Naive thymus-derived CD8-positive, alpha-beta T cell (primary cell): ENCODE measurements at regions not wholly inside any gene's neighbourhood (a gene's known extent, or its start where the extent isn't known, plus 50 kb on each side); places are given as distances from the start of the nearest gene placed in this dataset.

ENCODE experiments used
- ATAC-seq, 2 donors: fragments of 150-1000 bp; cut with Tn5 transposase in 1 of 2; sonication (Bioruptor Pico), chemical (Tn5 transposase) in 1 of 2; 1 replicate in 1 of 2; 2 replicates in 1 of 2; pipeline ENCODE4 v1.10.0; 2021; ENCODE audit warnings: mild to moderate bottlenecking in 2 of 2, moderate library complexity in 2 of 2
- POLR2A ChIA-PET: fragments of 350-600 bp; sonication (Branson Sonifier 250); formaldehyde crosslinking; loops from one replicate; lab custom pipeline; 2021; ENCODE audit warnings: antibody characterized with exemption; lab: Charles Lee
- DNase-seq, 10 donors: peaks; one replicate each; pipeline versions ENCODE4 v3.0.0 to v3.0.0-alpha.2; 2020 to 2022
- H3K27ac Mint-ChIP-seq, 10 donors: one replicate each; pipeline ENCODE4 v1.8.0; 2020 to 2022; ENCODE audit warnings: mild to moderate bottlenecking in 10 of 10, mixed read lengths in 10 of 10, moderate library complexity in 4 of 10, inconsistent platforms in 1 of 10
- H3K27me3 Mint-ChIP-seq, 5 donors: one replicate each; pipeline ENCODE4 v1.8.0; 2021 to 2022; ENCODE audit warnings: mixed read lengths in 5 of 5
- H3K36me3 Mint-ChIP-seq, 3 donors: one replicate each; pipeline ENCODE4 v1.8.0; 2020 to 2022; ENCODE audit warnings: mixed read lengths in 3 of 3, mild to moderate bottlenecking in 2 of 3, inconsistent platforms in 1 of 3
- H3K4me1 Mint-ChIP-seq, 4 donors: one replicate each; pipeline ENCODE4 v1.8.0; 2021 to 2022; ENCODE audit warnings: mixed read lengths in 4 of 4
- H3K4me3 Mint-ChIP-seq, 10 donors: one replicate each; pipeline ENCODE4 v1.8.0; 2020 to 2022; ENCODE audit warnings: mild to moderate bottlenecking in 10 of 10, mixed read lengths in 10 of 10, moderate library complexity in 6 of 10, inconsistent platforms in 1 of 10
- H3K9me3 Mint-ChIP-seq, 9 donors: one replicate each; pipeline ENCODE4 v1.8.0; 2020 to 2022; ENCODE audit warnings: mixed read lengths in 9 of 9, mild to moderate bottlenecking in 3 of 9, inconsistent platforms in 1 of 9, moderate library complexity in 1 of 9

DNA sequence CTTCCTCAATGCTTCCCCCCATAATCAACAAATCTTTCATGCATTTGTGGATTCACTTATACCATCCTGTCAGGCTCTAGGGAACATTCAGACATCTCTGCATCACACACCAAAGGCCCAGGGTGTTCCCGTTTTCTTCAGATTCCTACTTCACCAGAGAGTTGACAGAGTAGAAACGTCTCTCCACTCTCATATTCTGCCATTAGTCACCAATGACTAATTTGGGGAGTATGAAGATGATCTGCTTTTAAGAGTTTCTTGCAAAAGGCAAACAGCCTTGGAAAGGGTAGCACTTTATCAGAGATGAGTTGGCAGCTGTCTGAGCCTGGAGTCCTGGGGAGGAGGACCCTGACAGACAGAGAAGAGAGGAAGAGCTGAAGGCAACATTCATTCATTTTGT is 55.8 kb upstream of the DGKG start:
- peaks cover 9 to 21% (median 17%) of the 10 kb centered on the region in 4 donors for H3K4me1 Mint-ChIP-seq
- H3K27me3 Mint-ChIP-seq, result peaks cover 2 to 30% (median 11%) of the 10 kb centered on the region in 5 donors
- POLR2A ChIA-PET, result no interaction called here
- no peaks in the 10 kb centered on the region for H3K36me3 Mint-ChIP-seq
- no peak overlapping the region for H3K4me3 Mint-ChIP-seq
- DNase-seq (no peak), ATAC-seq (no peak)
- no peaks in the 10 kb centered on the region for H3K9me3 Mint-ChIP-seq
- H3K27ac Mint-ChIP-seq, result no peak overlapping the region

DNA sequence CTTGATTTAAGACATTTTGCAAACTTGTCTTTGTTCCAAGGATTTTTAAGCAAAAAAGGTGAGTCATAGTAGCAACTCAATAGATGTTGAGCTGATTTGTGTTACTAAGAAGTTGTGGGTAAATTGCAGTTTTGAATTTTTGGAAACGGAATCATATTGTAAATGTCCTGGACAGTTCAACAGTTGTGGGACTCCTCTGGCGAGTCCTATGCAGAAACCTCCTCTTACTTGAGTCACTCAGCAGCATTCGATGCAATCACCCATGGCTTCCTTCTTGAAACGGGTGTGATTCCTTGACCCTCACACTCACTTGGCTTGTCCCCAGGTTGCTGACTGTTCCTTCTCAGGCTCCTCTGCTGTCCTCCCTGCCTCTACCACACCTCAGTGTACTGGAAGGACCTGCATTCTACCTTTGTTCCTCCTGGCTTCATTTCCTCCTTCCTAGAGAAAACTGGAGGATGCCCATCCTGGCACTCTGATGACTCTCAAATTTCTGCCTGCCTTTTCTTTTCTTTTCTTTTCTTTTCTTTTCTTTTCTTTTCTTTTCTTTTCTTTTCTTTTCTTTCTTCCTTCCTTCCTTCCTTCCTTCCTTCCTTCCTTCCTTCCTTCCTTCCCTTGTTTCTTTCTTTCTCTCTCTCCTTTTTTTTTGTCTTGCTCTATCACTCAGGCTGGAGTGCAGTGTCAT is 52.8 kb upstream of the DGKG start:
- Mint-ChIP-seq H3K27ac (no peak overlapping the region), H3K4me1 (peaks cover 9 to 21% (median 17%) of the 10 kb centered on the region in 4 donors), H3K4me3 (peak overlapping the region in 4 of 10 donors; percentile 38 to 84 (median 64)), H3K36me3 (no peaks in the 10 kb centered on the region), H3K27me3 (peaks cover 2 to 30% (median 11%) of the 10 kb centered on the region in 5 donors), H3K9me3 (no peaks in the 10 kb centered on the region)
- ATAC-seq (no peak), DNase-seq (no peak)
- POLR2A ChIA-PET, result no interaction called here

DNA sequence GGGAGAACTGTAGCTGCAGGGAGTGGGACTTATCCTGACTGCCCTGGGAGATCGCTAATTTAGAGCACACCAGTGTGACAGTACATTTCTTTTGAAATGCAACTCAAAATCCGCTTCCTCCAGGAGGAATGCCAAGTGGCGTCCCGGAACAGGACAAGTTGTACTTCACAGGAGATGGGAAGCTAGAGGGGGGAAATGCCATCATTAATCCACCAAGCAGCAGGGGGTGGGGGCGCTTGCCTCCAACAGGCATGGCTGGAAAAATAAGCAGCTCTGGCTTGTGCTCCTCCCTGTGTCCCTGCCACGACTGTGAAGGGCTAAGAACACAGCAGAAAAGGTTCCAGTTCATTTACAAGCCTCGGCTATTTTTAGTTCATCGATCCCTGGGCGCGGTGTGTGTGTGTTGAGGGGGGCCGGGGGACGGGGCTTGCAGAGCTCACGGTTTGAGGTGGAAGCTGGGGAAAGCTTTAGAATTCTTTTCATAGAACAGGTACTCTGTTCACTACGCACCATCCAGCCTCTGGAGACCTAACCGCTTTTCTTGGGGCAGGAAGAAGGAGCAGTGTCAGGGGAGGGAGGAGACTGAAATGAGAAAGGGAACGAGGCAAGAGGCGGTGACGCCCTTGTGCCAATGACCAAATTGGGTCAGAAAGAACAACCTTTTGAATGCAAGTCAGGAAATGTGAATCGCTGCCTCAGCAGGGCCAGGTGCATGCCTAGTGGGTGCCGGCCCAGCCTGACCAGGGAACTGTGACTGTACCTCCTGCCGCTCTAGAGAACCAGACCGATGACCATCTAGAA is 51.8 kb upstream of the DGKG start:
- Mint-ChIP-seq H3K27me3 (peaks cover 4 to 39% (median 14%) of the 10 kb centered on the region in 5 donors), H3K27ac (peak overlapping the region in 4 of 10 donors; percentile 50 to 77 (median 72)), H3K9me3 (no peaks in the 10 kb centered on the region), H3K4me1 (peaks cover 9 to 21% (median 17%) of the 10 kb centered on the region in 4 donors), H3K4me3 (peak overlapping the region; percentile 62 to 85 (median 74)), H3K36me3 (no peaks in the 10 kb centered on the region)
- DNase-seq (peak in 3 of 10 donors; percentile 7 to 16 (median 10)), ATAC-seq (peak in 1 of 2 donors; percentile 57)
- POLR2A ChIA-PET, result no interaction called here

DNA sequence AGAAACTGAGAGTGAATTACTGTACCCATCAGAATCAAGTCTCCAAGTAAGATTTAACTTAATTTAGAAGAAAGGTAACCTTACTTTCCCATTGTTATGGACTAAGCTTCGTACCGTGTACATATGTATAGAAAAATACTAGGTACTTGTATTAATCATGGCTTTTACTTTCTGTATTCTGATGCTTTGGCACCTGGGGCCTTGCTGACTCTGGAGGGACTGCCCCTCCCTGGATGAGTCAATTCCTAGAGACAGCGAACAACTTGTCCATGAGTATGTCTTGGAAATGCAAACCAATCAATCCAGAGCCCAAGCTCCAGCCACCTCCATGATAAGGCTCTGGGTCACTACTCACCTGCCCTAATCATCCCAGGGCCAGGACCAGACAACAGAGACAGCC is 50.0 kb upstream of the DGKG start:
- Mint-ChIP-seq H3K27ac (no peak overlapping the region), H3K4me3 (no peak overlapping the region), H3K36me3 (no peaks in the 10 kb centered on the region), H3K27me3 (peaks cover 2 to 25% (median 8%) of the 10 kb centered on the region in 5 donors), H3K4me1 (peaks cover 9 to 21% (median 17%) of the 10 kb centered on the region in 4 donors), H3K9me3 (no peaks in the 10 kb centered on the region)
- ATAC-seq, result no peak
- no peak for DNase-seq
- POLR2A ChIA-PET, result no interaction called here
